ENCODE measurements at regions not wholly inside any gene's neighbourhood (a gene's known extent, or its start where the extent isn't known, plus 50 kb on each side); places are given as distances from the start of the nearest gene placed in this dataset.

DNA sequence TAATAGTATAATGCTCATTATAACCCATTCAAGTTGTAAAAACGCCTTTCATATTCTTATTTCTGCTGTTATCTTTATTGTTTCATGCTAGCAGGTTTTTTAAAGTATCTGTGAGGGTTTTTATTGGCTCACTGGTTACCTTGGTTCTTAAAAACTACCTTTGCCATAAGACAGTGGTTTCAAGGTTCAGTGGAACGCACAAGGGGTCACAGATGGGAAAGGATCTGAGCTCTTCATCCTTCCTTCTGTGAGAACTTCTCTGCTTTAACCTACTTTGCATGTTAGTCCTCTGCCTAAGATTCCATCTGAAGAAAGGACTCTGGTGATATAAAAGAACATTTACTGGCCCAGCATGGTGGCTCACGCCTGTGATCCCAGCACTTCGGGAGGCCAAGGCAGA lies 492.6 kb downstream of the CD83 start:
- no peak for DNase-seq (ENCODE audit: low read depth)

DNA sequence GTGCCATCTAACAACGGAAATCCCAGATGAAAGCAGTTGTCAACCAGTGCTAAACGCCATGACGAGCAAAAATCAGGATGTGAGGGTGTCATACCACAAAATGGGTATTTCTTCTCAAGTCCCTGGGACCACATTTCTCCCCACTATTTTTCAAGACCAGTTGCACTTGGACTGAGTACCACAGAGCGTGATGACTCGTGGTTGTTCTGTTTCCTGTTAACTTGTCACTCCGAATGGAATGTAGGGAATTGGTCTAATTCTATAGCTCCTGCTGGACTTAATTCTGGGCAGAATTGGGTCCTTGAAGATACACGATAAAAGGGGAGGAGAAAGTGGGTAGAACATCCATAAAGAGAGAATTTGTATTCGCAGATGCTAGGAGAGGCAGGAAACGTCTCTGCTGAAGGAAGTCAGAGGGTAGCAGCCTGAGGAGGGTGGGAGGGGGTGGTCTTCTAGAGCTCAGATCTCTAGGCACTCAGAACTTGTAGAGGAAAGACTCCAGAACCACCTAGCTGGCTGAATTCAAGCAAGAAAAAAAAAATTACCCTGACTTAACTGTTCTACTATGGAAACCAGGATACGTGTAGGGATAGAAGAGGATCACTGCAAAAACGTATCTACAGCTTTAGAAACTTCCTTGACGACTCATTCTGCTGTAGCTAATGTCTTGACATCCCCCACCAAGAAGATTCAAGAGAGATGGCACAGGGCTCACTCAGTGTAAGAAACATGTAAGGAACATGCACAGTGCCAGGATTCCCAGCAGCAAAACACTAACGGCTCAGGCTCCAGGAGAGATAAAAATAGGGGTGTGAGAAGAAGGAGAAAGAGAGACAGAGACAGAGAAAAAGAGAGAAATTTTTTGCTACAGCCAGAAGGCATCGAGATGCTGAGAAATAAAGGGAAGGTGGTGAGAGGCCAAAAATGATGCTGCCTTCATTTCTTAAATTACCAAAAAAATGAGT lies 494.7 kb downstream of the CD83 start:
- peak; percentile 16 for DNase-seq (ENCODE audit: low read depth)

DNA sequence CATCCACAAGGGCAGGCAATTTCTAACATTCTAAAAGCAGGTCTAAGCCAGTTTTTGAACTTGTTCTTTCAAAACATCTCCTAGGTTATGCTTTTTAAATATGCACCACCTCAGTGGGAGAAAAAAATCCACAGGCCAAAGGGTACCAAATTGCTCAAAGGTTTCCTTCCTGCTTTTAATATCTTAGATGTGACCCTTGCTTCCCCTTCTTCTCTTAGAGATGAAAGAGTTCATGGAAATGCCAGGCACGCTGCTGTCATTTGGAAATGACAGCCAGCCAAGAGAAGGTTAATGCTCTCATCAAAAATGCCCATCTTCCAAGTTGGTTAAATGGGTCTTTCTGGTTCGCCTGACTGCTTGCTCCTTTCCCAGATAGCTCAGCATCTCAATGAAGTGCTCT lies 497.1 kb downstream of the CD83 start:
- no peak for DNase-seq (ENCODE audit: low read depth)

DNA sequence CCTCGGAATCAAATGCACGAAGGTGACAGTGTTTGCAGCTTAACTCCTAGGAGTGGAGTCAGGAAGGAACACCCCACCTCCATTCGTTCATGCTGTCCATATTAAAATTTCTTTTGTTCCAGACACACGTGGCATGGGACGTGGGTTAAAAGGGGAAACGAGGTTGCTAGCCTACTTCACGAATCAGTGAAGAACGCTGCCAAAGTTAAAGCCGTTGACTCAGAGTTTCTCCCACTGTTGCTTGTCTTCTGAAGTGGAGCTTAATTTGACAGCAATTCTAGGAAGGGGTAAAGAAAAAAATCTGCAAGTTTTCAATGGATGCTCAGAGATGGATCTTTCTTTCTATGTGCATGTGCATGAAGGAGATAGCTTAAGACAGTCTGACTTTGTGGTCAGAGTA lies 499.1 kb downstream of the CD83 start:
- no peak for DNase-seq (ENCODE audit: low read depth)

DNA sequence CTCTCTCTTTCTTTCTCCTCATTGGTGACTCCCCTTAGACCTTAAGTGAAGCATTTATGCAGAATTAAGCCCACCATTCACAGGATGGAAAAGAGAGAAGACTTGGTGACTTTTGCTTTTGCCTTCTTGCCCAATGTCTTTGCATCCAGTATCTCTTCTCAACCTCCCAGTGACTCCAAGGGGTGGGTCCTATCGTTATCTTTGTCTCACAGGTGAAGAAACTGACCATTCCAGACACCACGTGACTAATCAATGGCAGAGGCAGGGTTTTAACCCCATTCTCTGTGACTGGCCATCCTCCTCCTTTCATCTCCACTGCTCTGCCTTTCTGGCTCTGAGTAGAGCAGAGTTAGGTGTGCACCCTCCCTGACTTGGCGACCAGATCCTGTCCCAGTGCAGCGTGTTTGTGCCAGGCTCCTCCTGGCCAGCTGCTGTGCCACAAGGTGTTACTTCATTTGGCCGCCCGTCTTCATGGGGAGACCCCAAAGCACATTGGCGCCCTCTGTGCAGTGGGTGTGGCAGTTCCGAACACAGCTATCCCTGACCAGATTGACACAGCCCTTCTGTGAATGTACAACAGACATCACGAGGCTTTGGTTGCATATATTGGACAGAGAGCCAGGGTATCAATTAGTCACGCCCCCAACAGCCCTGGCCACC lies 501.3 kb downstream of the CD83 start:
- DNase-seq (ENCODE audit: low read depth), result no peak

DNA sequence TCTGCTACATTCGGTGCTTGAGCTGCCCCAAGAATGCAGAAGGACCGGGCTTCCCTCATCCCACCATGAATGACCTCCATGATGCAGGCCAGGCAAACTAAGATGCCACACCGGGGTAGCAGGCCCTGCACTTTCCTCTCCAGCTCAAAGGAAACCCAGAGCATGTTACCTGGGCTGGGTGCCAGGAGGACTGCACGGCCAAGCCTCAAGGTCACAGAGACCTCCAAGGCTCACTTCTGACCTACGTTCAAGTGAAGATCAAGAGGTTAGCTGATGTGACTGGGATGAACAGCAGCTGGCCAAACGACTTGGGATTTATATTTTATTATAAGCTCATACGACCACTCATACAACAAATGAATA lies 501.8 kb downstream of the CD83 start:
- DNase-seq (ENCODE audit: low read depth), result no peak

DNA sequence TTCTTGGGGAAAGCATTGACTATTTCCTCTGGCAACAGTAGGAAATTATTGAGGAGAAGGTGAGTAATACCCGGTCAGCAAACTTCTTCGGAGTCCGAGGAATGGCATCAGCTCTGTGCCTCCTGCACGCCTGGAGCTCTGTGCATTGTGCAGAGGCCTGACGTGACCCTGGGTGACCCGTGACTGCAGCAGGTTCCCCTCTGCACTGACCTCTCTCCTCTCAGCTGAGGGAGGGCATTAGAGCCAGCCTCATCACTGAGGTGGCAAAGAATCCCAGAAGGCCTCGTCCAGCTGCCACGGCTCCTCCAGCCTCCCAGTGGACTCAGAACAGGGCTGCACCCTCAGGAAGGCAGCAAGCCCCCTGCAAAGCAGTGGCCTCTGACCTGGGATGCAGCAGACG lies 502.9 kb downstream of the CD83 start:
- no peak for DNase-seq (ENCODE audit: low read depth)

DNA sequence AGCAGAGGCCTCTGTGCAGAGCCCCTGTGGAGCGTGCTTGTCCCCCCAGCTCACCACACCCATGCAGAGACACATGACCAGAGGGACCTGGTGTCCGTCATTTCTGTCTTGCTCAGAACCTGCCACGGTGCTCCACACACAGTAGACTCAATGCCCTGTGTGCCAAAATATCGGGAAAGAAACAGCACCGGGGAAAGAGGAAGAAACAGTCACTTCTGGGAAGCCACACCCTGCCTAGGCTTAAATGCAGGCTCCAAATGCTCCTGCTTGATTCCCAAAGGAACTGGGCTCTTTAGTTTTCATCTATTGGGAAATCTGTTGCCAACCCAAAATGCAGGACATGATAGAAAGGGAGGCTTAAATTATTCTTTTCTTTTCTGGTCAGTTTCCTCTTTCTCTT lies 503.9 kb downstream of the CD83 start:
- peak; percentile 6 for DNase-seq (ENCODE audit: low read depth)

DNA sequence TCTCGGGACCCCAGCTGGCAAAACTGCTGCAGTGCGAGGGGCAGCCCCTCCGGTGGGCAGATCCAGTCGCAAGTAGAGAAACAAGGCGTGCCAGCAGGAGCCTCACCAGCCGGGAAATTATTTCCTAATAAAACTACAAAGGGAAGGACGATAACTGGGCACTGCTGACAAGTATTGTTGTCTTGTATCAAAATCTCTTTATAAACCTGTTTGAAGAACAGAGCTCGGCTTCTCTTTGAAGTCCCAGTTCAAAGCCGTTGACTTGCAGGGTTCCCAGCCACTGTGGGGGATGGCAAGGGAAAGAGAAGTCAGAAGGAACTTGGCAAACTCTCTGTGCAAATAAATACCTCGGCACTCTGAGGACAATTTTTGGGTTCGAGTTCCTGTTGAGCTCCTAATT lies 504.5 kb downstream of the CD83 start:
- no peak for DNase-seq (ENCODE audit: low read depth)

DNA sequence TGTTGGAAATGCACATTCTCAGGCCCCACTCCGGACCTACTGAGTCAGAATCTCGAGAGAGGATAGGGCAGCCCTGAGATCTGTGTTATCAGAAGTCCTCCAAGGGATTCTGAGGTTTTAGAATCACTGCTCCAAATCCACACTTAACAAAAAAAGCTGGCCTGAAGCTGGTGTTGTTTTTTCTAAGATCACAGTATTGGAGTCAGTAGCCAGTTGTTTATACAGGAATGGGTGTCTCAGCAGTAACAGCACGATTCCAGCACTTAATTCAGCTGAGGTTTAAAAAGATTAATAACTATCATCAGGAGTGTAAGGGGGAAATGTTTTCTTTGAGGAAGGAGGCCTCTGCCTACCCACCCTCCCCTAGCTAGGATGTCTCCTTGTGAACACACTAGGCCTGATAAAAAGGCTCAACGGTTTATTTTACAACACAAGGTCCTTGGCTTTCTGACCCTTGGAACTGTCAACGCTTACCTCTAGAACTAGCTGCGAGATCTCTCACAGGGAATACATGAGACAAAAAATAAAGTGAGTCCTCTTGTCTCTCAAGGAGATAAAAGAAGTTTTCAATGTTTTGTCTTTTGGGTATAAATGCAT lies 505.4 kb downstream of the CD83 start:
- DNase-seq (ENCODE audit: low read depth), result no peak

DNA sequence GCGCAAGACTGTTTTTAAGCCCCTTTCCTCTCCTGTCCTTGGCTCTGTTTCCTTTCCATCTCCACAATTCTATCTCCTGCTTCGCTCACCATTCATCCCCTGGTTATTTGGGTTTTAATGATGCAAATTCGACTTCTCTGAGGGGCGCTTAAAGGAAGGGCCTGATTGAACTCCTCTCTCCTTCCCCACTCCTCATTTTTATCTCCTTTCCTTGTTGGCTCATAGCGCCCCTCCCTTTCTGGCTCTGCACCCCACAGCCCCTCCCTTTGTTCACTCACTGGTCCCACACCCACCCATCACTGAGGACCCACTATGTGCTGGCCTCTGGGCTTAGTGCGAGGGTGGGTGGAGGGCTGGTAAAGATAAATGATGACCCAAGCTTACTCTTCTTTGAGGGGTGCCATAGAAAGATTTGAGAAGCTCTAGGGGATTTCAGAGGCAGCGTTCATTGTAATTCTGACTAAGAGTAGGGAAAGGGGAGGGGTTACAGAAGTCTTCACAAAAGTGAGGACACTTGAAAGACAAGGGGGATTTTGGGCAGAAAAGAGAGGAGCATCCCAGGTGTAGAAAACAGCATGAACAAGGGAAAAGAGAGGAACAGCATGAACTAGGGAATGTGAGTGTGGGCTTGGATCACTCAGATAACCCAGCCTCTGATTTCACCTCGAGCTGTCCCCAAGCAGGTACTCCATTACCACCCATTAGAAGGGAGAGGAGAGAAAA lies 507.8 kb downstream of the CD83 start:
- DNase-seq (ENCODE audit: low read depth), result no peak

DNA sequence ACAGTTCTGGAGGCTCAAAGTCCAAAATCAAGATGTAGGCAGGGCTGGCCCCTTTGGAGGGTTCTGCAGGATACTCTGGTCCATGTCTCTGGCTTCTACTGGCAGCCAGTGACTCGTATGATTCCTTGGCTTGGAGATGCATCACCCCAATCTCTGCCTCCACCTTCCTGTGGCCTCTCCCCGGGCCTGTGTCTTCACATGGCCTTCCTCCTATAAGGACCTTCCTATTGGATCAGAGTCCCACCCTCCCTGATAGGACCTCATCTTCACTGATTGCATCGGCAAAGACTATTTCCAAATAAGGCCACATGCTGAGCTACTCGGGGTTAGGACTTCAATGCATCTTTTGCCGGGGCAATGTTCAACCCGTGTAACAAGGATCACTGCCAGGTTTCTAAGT lies 509.0 kb downstream of the CD83 start:
- DNase-seq (ENCODE audit: low read depth), result no peak

DNA sequence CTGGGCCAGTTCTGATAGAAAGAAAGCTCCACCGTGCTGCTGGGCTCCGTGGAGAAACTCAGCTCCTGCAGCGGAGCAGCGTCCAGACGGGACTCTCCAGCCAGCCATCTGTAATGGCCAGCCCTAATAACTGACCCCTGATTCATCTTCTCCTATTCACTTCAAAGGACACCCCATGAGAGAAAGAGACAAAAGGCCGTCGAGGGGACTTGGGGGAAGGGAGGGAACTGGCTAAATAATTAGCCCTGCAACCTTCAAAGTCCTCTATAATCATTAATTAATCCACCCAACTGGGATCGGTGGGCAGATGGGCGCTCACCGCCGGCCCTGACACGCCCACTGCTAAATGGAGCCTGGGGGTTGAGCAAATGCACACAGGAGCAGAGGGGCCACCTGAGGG lies 512.4 kb downstream of the CD83 start:
- DNase-seq (ENCODE audit: low read depth), result no peak

DNA sequence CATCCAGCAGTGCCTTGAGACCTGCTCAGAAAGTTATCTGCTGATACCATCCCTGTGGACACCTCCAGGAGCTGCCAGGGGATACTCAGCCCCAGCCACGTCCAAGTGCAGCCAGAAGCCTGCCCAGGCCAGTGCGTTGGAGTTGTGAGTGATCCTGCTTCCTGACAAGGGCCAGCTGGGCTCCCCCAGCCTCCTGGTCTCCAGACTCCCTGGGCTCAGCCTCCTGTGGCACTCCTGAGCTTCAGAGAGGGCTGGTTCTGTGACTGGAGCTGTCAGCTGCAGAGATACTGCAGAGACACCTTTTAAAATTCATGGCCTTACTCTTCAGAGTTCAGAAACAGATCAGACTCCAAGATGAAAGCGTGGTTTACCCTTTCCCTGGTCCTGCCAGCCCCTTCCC lies 515.9 kb downstream of the CD83 start:
- no peak for DNase-seq (ENCODE audit: low read depth)

DNA sequence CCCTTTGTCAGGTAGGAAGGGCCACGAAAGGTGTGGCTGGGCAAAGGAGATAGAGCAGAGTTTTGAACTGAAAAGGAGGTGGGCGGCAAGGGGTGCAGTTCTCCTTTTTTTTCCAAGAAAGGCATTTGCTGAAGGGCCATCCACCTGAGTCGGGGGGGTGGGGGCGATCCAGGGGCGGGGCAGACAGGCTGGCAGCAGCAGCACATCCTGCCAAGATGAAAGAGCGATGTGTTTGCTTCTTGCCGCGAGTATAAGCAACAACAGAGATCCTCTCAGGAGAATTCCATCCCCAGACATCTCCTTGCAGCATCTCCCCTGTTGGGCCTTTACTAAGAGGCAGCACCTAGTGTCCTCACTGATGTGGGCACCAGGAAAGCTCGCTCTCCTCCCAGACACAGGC lies 516.5 kb downstream of the CD83 start:
- no peak for DNase-seq (ENCODE audit: low read depth)

DNA sequence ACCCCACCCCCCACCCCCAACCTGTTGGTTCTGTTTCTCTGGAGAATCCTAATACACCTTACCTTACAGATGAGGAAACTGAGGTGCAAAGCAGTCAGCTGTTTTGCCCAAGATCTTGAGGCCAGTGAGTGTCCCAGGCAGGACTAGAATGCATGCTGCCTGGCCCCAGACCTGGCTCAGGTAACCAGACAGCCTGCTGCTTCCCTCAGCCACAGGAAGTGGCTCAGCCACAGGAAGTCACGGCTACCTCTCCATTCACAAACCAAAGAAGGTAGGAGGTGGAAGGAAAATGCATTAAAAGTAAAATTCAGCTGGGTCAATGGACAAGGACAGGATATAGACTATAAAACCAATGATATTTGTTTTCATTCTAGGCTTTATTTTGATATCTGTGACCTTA lies 517.6 kb downstream of the CD83 start:
- no peak for DNase-seq (ENCODE audit: low read depth)

DNA sequence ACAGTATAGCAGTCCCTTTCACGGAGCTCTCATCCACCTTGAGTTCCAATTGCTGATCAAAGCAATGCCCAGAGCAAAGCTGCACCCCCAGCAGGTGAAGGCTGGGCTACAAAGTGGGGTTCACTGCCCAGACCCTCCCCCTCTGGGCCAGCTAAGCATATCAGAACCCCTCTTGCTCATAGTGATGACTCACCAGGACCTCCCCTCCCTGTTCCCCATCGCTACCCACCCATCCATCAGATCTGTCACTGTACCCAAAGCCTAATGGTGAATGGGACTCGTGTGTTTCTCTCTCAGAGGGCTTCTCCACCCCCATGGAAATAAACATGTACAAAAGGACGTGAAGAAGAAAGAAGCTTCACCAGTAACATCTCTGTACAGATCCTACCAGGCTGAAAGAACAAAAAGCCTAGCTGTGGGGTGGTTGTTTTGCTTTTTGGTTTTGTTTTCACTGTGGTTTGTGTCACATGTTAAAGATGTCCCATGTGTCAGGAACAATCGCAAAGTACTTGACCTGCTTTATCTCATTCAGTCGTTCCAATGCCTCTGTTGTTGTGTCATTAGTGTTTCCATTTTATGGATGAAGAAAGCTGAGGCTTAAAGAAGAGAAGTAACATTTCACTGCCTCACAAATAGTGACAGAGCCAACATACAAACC lies 518.5 kb downstream of the CD83 start:
- no peak for DNase-seq (ENCODE audit: low read depth)

DNA sequence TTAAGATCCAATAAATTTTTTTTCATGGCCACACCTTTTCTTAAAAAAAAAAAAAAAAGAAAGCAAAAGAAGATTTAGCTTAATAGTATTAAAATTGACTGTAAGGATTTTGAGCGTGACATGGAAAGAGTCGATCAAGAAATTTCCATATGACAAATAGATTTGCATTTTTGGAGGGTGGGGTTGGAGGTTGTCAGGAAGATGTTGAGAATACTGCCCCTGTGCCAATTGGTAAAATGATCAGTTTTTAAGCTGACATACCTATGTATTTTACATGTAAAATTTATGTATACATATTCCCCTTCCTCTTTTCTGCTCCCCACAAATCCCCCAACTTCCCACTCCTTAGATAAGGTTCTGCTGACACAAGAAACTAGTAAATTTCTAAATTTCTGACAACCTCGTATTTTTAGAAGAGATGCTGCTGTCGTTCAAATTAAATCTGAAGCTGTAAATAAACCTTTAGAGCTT lies 520.9 kb downstream of the CD83 start:
- DNase-seq (ENCODE audit: low read depth), result no peak

DNA sequence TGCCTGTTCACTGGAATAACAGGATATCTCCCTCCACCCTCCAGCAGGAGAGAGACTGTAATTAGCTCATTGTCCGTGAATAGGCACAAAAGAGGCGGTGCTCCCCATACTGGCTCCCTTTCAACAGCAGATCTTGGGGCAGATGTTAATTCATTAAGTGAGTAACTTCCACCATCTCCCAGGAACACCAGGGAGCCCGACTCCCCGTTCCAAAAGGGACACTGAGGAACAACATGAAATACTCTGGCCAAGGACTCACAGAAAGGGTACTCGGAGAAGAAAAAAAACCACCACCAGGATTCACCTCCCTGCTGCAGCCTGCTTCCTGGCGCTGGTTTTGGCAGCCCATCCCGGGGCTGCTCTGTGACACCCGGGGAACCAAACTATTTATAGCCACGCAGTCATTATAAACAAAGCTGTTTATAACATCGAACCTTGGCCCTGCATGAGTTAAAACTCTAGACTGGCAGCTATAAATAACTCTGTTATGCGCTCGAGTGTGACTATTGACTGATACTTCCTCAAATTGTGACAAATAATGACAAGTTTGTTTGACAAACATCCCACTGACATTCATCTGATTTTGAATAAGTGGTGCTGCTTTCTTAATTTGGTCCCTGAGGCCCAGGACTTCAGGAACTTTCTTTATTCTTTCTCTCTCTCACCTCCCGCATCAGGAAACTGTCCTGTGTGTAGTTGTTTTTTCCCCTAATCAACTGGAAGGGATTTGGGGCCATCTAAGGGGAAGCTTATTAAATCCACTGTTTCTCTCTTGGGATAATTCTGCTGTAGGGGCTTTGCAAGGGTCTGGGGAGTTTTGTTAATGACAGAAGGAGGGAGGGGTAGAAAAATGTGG lies 521.6 kb downstream of the CD83 start:
- no peak for DNase-seq (ENCODE audit: low read depth)

DNA sequence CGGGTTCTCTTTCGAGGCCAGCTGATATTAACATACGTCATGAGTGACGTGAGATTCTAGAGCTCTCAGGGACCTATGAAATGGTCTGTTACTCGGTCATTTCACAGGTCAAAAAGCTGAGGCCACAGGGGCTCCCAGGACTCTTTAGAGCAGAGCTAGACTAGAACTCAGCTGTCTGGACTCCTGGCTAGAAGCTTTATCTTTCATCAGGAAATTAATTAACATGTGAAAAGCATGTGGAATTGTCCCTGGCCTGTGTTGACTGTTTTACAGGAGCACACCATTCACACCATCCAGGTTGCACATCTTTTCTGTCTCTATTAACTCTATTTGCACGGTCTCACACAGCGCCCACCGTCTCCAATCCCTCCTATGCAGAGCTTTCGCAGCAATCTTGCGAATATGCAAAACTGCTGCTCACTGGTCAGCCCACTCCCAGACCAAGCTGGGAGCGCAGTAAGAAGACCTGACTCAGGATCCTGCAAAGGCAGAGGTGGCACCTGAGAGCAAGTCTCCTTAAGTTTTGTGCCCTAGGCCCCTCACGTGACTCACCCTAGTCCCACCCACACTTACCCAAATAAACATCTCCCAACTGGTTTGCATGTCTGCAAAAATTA lies 522.5 kb downstream of the CD83 start:
- no peak for DNase-seq (ENCODE audit: low read depth)

DNA sequence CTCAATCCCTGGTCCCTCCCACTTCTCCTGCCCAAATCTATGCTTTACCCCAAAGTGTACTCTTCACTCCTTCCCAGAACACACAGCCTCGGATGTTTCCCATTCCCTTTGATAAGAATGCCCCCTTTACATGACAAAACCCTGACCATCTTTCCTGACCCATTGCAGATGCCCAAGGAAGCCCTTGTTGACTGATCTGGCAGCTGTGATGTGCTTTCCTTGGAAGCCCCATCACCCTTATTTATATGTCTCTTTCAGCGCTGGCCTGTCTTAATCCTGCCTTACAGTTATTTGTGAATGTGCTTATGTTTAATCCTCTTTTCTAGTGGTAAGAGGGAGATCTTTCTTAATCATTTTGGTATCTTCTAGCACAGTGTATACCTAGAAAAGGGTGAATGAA lies 523.1 kb downstream of the CD83 start:
- DNase-seq (ENCODE audit: low read depth), result no peak
